ENCODE measurements at regions not wholly inside any gene's neighbourhood (a gene's known extent, or its start where the extent isn't known, plus 50 kb on each side); places are given as distances from the start of the nearest gene placed in this dataset.

- TF ChIP-seq, protein P1, sequence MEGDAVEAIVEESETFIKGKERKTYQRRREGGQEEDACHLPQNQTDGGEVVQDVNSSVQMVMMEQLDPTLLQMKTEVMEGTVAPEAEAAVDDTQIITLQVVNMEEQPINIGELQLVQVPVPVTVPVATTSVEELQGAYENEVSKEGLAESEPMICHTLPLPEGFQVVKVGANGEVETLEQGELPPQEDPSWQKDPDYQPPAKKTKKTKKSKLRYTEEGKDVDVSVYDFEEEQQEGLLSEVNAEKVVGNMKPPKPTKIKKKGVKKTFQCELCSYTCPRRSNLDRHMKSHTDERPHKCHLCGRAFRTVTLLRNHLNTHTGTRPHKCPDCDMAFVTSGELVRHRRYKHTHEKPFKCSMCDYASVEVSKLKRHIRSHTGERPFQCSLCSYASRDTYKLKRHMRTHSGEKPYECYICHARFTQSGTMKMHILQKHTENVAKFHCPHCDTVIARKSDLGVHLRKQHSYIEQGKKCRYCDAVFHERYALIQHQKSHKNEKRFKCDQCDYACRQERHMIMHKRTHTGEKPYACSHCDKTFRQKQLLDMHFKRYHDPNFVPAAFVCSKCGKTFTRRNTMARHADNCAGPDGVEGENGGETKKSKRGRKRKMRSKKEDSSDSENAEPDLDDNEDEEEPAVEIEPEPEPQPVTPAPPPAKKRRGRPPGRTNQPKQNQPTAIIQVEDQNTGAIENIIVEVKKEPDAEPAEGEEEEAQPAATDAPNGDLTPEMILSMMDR (IDR thresholded peaks at IDR 0.05): no peak
Observed at GRCh38 chr3:27615555-27615954, 106.6 kb downstream of the EOMES start.

DNA sequence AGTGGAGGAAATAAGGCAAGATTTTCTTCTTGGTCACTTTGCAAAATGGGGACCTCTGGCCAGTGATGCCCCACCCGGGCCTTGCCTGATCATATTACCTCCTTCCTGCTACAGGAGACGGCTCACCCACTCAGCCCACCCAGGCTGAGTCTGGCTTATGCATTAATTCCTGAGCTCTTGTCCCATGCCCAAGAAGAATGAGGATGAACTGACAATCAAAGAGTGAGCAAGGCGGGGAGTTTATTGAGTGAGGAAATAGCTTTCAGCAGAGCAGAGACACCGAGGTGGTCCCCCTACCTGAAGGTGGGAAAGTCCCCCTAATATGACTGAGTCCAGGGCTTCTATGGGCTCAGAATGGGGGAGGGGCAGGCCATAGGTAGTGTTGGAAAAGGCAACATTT is 107.5 kb downstream of the EOMES start:
- TF ChIP-seq, protein P1 (IDR thresholded peaks at IDR 0.05): no peak

- TF ChIP-seq, protein P1 (IDR thresholded peaks at IDR 0.05): no peak
Observed at GRCh38 chr3:27613846-27614500, 108.2 kb downstream of the EOMES start.

- TF ChIP-seq, protein P1 (IDR thresholded peaks at IDR 0.05): no peak
Observed at GRCh38 chr3:27610800-27611525, 111.2 kb downstream of the EOMES start.

DNA sequence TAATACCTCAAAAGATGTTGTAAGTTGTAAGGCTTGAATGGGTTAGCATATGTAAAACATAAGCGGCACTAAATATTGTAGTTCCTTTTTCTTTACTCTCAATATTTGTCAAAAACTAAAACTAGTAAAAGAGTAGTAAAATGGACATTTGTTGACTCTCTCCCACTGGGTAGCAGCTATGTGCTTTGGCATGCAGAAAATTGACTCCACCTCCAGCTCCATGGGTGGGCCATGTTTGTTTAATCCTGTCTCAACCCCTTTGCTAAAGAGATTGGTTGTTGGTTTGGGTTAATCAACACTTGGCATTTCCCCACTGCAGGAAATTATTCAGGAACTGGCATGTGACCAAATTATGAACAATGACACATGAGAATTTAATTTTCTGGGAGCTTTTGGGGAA is 114.8 kb downstream of the EOMES start:
- TF ChIP-seq, protein P1 (IDR thresholded peaks at IDR 0.05): no peak

DNA sequence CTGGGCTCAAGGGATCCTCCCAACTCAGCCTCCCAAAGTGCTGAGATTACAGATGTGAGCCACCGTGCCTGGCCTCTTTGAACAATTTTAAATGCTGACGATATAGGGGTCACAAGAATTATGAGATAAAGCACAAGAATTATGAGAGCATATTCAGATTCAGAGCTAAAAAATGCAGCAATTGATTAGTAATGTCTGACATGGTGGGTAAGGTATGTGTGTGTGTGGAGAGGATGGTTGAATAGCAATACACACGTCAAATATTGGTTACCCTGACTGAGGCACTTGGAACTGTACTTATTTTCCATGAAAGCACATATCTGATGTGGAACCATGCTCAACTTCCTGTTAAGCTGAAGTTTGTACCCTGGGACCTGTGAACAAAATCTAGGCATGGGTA is 115.6 kb downstream of the EOMES start:
- TF ChIP-seq, protein P1 (IDR thresholded peaks at IDR 0.05): no peak

- TF ChIP-seq, protein P1 (IDR thresholded peaks at IDR 0.05): no peak
Observed at GRCh38 chr3:27596921-27597320, 112.7 kb upstream of the SLC4A7 start.

All from LNCAP (cell line).